HG03354 (cell line): ENCODE measurements at regions not wholly inside any gene's neighbourhood (a gene's known extent, or its start where the extent isn't known, plus 50 kb on each side); places are given as distances from the start of the nearest gene placed in this dataset.
"Not testable (repeated sequence)": the region's sequence is repeated elsewhere in the genome, so short reads cannot be mapped to it uniquely, and the experiment has no call there.

Experiments used
- ATAC-seq: cut with Tn5 transposase; IDR thresholded peaks from one replicate; pipeline ENCODE4 v1.9.1; 2021; ENCODE audit warnings: mild to moderate bottlenecking; ENCODE audit not compliant: unreplicated experiment, poor library complexity, severe bottlenecking

- ATAC-seq = no peak
These were observed 1787.3 kb downstream of the SLITRK5 start for GRCh38 chr13:89458456-89458855.

- not testable (repeated sequence) for ATAC-seq
These were observed 1789.7 kb downstream of the SLITRK5 start for GRCh38 chr13:89460895-89461294.

- peak; percentile 53 for ATAC-seq
These were observed 1794.2 kb downstream of the SLITRK5 start for GRCh38 chr13:89465366-89465765.

GRCh38 chr13:89468081-89468480 lies 1796.9 kb downstream of the SLITRK5 start:
- ATAC-seq = no peak

GRCh38 chr13:89470901-89471300 lies 1799.7 kb downstream of the SLITRK5 start:
- ATAC-seq = no peak

- ATAC-seq = no peak
These were observed 1803.3 kb downstream of the SLITRK5 start for GRCh38 chr13:89474432-89474831.

GRCh38 chr13:89486065-89486464 lies 1814.9 kb downstream of the SLITRK5 start:
- no peak for ATAC-seq

GRCh38 chr13:89486709-89487108 lies 1815.5 kb downstream of the SLITRK5 start:
- ATAC-seq = no peak

- ATAC-seq = no peak
These were observed 1819.5 kb downstream of the SLITRK5 start for GRCh38 chr13:89490661-89491060.

- ATAC-seq = no peak
These were observed 1825.3 kb downstream of the SLITRK5 start for GRCh38 chr13:89496478-89496877.

GRCh38 chr13:89497658-89498057 lies 1826.5 kb downstream of the SLITRK5 start:
- no peak for ATAC-seq

- ATAC-seq = no peak
These were observed 1831.1 kb downstream of the SLITRK5 start for GRCh38 chr13:89502286-89502685.

GRCh38 chr13:89514534-89515312 lies 1832.8 kb upstream of the MIR17HG start:
- ATAC-seq = no peak

- ATAC-seq = no peak
These were observed 1831.5 kb upstream of the MIR17HG start for GRCh38 chr13:89515948-89516347.

- no peak for ATAC-seq
These were observed 1829.0 kb upstream of the MIR17HG start for GRCh38 chr13:89518289-89519077.

- no peak for ATAC-seq
These were observed 1827.0 kb upstream of the MIR17HG start for GRCh38 chr13:89520468-89520867.

GRCh38 chr13:89521672-89522071 lies 1825.8 kb upstream of the MIR17HG start:
- ATAC-seq = not testable (repeated sequence)

GRCh38 chr13:89541091-89542030 lies 1806.1 kb upstream of the MIR17HG start:
- no peak for ATAC-seq

GRCh38 chr13:89550938-89551337 lies 1796.5 kb upstream of the MIR17HG start:
- ATAC-seq = no peak

- no peak for ATAC-seq
These were observed 1792.7 kb upstream of the MIR17HG start for GRCh38 chr13:89554801-89555200.
